ENCODE measurements at regions not wholly inside any gene's neighbourhood (a gene's known extent, or its start where the extent isn't known, plus 50 kb on each side); places are given as distances from the start of the nearest gene placed in this dataset.
"Not testable (repeated sequence)": the region's sequence is repeated elsewhere in the genome, so short reads cannot be mapped to it uniquely, and the experiment has no call there.

DNA sequence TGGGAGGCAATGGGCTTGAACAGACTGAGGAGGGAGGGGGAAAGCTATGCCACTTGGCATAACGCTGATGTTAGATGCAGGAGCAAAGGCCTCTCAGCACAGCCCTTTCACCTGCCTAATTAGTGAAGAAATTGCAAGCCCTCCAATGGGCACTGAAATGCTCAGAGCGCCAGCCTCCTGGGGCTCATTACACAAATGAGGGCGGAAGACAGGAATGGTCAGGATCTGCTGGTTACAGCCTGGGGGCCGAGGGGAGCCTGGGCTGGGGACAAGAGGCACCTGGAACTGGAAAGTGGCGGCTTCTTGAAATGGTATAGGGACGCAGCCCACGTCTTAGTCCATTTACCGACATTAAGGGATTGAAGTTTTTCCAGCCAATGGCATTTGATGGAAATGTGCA, 50.2 kb upstream of the PLET1 start:
- intact Hi-C loops (cut with DNase I): no loop called here
- no peak for DNase-seq (ENCODE audit: missing footprints)
- ATAC-seq: no peak

DNA sequence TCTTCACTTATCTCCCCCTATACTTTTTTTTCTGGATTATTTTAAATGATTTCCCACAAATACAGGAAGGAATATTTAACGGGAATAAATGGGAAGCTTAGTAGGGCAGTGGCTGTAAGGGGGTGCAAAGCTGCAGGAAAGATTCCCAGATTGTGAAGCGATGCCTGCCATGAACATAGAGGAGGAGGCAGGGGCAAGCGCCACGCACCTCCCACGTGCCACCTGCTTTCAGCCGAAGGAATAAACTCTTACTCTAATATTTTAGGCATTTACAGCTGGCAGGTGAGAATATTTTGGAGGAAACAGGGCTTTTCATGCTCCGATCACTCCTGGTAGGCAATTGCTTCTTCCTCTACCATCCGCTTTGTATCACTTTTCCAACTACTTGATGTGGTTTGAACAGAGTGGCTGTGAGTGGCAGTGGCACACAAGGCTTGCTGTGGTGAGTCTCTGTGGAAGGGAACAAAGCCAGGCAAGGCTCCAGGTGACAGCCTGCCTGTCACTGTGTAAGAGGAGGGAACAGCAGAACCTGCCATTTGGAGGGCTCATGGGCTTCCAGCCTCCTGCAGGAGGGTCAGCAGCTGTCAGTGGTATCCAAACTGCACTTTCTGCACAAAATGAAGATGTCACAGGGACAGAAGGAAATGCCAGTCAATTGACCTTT, 54.5 kb upstream of the PLET1 start:
- ATAC-seq: no peak
- intact Hi-C loops (cut with DNase I): no loop called here
- no peak for DNase-seq (ENCODE audit: missing footprints)

DNA sequence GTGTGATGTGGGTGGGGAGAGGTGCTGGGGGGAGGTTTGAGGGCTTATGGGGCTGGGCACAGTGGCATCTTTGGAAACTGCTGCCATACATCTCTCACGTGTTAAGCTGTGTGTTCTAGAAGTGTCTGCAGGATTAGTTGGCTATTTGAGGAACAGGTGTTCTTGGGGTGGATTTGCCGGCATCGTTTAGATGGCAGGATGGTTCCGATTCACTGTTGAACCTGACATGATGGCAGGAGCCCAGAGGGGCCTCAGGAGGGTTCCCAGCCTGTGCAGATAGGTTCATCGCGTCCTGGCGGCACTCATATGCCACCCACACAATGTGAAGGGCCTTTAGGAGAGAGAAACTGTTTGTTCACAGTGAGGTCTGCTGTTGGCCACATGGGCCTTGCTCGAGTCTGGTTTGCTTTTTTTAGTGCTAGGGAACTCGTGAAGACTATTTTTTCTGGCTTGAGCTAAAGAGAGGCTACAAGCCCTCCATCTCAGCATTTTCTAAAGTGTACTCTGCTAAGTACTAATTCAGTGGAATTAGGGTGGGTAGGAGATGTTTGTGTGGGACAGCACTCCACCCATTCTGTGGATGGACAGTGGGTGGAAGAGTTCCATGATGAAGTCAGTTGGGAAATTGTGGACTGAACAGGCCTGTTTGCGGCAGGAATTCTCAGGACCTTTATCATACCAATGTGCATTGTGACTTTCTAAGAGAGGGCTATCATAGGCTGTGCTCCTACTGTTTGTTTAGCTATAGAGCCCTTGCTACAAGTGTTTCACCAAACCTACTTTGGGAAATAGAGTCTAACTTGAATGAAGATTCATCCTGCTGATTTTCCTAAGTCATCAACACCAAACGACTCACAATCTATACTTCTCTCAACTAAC, 55.4 kb upstream of the PLET1 start:
- ATAC-seq (no peak), DNase-seq (ENCODE audit: missing footprints) (no peak)
- intact Hi-C loops (cut with DNase I): no loop called here

DNA sequence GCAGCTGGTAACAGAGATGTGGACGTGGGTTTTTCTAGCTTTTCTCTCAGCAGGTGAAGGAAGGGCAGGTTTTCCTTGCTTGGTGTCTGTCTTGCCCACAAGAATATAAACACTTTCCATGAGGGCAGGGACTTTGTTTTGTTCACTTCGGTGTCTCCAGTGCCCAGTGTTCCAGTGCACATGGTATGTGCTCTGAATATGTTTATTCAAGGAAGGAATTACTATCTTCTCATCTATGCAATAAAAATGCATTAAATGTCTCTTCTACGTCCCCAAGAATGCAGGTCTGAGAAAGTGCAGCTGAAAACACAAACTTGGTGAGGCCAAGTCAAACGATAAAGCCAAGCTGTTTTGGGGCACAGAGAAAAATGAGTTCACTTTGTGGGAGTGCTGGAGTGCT, 56.3 kb upstream of the PLET1 start:
- intact Hi-C loops (cut with DNase I): no loop called here
- ATAC-seq (no peak), DNase-seq (ENCODE audit: missing footprints) (no peak)

DNA sequence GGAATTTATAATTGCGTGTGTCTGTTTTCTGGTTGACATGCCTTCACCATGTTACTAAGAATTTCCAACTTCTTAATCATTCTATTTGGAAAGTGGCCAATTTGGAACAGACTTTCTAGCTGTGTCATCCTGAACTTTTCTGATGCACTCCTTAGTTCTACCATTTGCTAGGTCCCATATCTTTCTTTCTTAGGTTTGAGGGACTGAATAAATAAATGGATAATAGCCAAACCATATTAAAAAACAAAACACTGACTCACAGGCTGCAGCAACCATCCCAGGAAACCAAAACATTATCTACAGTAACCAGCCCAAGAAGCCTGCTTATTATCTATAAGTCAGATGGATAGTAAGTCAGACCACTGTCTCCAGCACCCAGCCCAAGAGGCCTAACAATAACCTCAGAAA, 57.5 kb upstream of the PLET1 start:
- intact Hi-C loops (cut with DNase I): no loop called here
- DNase-seq (ENCODE audit: missing footprints) (no peak), ATAC-seq (no peak)

DNA sequence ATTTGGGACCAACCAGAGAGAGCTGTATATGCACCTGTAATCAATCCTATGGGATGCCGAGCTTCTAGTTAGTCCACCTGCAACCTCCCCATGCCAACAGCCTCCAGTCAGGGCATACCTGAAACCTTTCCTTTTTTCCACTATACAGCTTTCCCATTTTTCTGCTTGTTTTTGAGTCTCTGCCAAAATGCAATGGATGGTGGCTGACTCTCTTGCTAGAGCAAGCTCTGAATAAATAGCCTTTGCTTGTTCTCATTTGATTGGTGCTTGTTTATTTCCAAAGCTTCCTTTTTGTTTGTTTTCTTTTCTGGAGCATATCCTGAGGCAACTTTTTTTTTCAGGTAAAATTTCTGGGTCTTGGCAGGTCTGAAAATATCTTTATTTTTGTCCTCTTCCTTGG, 58.0 kb upstream of the PLET1 start:
- no peak for ATAC-seq
- DNase-seq (ENCODE audit: missing footprints): no peak
- intact Hi-C loops (cut with DNase I): no loop called here

DNA sequence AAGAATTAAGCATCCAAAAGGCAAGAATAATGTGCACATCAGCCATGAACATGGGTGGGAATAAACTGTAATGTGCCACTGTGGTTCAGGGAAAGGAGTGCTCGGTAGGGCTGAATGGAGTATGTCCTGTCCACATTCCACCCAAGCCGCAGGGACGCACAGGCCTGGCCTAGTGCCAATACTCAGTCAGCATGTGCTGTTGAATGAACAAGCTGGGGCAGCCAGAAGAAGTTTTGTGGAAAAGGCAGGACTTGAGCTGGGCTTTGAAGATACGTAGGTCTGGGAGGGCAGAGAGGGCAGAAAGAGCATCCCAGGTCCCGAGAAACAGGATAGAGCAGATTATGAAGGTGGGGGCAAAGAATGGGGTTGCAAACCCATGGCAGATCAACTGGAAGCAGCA, 60.0 kb upstream of the PLET1 start:
- DNase-seq (ENCODE audit: missing footprints) (no peak), ATAC-seq (peak; percentile 84)
- intact Hi-C loops (cut with DNase I): no loop called here

DNA sequence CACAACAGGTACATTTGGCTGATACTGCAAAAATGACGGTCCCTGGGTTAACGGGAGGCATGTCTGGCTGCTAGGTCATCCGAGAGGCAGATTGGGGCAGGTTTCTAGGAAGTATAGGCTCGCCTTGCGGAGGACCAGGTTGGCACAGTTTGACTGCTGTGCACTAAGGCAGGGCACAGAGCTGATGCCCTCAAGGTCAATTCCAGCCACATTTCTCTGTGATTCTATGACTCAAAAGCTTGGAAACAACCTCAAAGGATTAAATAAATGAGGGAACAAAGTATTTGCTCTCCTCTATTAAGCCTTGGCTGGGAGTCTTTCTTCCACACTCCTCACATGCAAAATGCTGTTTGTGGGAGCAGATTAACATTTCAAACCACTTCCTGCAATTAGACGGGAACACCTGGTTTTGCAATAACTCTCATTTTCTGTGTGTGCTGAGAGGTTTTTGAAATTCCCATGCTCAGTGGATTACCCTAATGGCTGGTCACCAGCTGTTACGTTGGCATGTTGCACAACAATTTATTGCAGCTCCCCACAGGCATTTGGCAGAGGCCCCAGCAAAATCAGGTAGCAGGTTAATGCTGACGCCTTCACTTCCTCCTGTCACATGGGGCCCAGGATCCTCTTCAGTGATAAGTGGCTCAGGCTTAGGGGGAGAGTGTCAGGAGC, 61.0 kb upstream of the PLET1 start:
- intact Hi-C loops (cut with DNase I): no loop called here
- ATAC-seq (peak; percentile 52), DNase-seq (ENCODE audit: missing footprints) (no peak)

DNA sequence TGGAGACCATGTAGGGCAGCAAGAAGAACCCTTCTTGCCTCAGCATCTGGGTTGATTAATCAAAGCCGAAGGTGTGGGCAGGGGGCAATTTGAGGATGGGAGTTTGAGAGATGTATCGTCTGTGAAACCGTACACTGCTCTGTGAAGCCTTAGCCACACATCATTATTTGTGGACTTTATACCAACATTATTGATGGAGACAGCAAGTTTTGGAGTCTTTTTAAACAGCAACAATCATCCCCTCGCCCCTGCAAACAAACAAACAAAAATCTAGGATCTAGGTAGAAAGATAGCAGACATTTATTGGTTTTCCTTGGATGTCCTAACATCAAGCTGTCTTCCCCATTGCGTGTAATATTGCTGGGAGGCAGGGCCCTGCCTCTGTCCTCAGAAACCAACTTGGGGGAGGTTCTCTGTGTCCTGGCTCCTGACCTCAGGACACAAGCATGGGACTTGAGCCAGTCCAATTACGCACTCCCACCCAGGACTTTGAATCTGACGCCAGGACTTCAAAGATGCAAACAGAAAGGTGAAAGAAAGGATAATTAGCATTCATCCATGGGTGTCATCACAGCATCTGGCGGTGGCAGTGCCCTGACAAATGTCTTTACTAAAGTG, 61.6 kb upstream of the PLET1 start:
- intact Hi-C loops (cut with DNase I): no loop called here
- DNase-seq (ENCODE audit: missing footprints): no peak
- no peak for ATAC-seq

DNA sequence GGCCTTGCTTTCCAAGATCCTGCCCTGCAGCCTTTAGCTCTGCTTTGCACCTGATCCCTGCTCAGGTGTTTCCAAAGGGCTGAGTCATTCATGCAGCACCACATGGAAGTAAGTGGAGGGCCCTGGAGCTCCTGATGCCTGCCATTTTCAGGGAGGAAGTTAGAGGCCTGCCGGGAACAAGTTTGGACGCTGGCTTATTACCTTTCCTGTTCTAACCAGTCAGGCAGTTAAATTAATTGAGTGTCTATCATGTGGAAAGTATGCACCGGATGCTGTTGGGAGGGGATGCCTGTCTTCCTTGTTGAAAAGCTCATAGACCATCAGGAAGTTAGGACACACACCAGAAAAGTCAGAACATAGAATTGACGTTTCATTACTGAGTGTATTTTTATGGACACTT, 73.7 kb upstream of the PLET1 start:
- intact Hi-C loops (cut with DNase I): no loop called here
- no peak for DNase-seq (ENCODE audit: missing footprints)
- no peak for ATAC-seq

DNA sequence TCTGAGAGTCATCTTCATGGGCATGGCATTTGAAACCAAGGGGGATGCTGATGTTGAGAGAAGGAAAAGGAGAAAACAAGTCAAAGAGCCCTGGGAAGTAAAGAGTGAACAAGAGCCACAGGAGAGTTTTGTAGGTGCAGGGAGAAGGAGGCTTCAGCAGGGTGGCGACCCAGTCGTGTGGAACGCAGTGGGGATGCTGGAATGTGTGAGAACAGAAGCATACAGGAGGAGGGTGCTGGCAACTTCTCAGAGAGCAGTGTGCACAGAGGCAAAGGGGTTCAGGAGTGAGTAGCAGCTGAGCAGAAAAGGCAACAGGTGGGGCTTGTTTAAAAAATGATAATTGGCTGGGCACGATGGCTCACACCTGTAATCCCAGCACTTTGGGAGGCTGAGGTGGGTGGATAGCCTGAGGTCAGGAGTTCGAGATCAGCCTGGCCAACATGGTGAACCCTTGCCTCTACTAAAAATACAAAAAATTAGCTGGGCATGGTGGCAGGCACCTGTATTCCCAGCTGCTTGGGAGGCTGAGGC, 75.8 kb upstream of the PLET1 start:
- DNase-seq (ENCODE audit: missing footprints): no peak
- no peak for ATAC-seq
- intact Hi-C loops (cut with DNase I): no loop called here

DNA sequence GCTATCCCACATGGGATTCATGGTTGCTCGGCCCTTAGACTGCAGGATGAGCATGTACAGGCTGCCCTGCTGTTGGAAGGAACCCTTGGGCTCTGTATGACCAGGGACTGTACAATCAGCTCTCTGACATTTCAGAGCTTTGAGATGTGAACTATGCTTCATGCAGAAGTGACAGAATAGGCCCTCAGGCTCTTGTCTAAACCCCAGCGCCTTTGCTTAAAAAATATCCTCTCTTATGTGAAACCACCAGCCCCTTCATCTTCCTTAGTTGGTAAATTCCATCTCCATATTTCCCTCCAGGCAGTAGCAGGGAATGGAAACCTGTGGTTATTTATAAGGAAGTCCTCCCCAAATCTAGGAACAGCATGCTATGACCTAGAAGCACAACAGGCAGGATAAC, 78.9 kb upstream of the PLET1 start:
- intact Hi-C loops (cut with DNase I): no loop called here
- ATAC-seq (no peak), DNase-seq (ENCODE audit: missing footprints) (no peak)

DNA sequence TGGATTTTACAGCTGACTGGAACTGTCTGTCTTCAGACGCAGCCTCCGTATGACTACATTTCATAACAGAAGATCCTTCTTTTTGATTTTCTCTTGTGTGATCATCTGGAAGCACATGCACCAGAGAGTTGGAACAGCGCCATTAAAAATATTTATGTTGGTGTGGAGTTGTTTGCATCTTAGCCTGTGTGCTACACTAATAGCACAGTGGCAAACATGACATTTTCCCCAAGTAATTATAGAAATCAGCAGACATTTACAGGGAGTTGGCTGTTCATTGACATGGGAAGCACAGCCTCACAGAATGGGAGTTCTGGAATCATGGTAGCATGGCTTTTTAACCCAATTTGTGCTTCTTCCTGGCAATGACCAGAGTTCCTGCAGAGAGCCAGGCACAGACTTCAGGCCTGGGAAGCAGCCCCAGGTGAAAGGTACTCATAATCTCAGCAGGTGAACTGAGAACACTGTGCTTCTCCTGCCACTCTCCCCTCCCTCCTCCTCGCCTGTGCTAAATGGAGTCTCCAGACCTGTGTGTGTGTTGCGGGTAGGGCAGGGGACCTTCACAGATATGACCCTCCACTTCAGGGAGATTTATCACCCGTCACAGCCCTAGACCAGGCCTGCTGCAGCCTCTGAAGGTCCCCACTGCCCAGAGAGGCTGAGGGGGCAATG, 82.8 kb upstream of the PLET1 start:
- no peak for DNase-seq (ENCODE audit: missing footprints)
- intact Hi-C loops (cut with DNase I): no loop called here
- ATAC-seq: no peak

DNA sequence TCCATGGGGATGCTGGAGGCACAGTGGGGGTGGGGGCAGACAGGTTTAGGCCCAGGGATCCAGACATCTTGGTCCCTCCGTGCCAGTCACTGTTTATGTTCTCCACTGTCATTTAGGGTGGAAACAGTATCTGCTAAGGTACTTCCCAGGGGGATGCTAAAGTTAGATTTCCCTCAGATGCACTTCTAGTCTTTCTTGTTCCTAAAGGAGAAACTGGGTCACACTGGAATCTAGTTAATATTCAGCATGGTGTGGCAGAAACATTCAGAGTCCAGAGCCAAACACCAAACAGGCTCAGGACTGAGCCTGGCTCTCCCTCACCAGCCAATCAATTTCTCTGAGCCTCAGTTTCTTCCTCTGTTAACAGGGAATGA, 83.4 kb upstream of the PLET1 start:
- intact Hi-C loops (cut with DNase I): no loop called here
- no peak for ATAC-seq
- DNase-seq (ENCODE audit: missing footprints): no peak

DNA sequence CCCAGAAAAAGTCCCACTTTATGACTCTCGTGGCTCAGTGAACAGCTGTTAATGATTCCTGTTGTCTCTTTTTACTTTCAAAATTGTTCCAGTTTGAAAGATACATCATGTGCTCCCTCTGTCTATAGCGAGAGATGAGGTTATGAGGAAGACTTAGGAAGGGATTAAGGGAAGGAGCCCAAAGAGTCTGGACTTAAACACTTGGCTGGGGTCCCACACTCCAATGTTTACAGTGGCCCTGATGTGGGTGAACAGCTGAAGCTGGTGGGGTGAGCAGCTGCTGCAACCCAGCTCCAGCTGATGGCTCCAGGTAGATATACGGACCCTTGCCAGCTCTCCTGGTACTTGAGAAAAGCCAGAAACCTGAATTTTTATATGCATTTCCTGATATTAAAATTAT, 84.5 kb upstream of the PLET1 start:
- ATAC-seq (no peak), DNase-seq (ENCODE audit: missing footprints) (no peak)
- intact Hi-C loops (cut with DNase I): no loop called here

DNA sequence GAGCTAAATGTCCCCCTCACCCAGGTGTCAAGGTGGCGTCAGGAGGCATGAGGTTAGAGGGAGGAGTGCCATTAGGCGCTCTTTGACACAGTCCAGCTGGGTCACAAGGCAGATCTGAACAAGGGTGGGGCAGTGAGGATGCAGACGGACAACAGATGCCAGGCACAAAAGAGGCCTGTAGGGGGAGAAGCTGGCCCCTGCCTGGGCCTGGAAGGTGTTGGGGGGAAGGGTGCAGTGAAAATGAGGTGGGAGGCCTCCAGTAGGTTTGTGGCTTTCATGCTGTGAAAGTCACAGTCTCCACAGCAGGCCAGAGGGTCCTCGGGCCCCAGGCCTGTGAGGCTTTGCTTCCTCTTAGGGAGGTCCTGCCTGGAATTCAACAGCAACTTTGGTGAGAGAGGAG, 85.0 kb upstream of the PLET1 start:
- intact Hi-C loops (cut with DNase I): no loop called here
- peak; percentile 20 for ATAC-seq
- DNase-seq (ENCODE audit: missing footprints): no peak

DNA sequence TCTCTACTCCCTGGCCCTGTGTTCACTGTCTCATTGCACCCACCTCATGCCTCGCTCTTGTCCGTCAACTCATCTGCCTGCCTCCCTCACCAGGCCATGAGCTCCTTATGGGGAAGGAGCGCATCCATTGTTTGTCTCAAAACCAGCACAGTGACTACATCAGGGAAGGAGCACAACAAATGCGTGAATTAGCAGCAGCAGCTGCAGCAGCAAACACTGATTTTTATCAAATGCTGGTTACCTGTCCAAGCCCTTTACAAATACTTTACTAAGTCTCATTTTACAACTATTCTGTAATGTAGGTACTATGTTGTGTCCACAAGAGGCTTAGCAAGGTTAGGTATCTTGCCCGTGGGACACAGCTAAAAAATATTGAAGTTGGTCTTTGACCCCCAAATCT, 85.9 kb upstream of the PLET1 start:
- intact Hi-C loops (cut with DNase I): no loop called here
- DNase-seq (ENCODE audit: missing footprints) (no peak), ATAC-seq (no peak)

DNA sequence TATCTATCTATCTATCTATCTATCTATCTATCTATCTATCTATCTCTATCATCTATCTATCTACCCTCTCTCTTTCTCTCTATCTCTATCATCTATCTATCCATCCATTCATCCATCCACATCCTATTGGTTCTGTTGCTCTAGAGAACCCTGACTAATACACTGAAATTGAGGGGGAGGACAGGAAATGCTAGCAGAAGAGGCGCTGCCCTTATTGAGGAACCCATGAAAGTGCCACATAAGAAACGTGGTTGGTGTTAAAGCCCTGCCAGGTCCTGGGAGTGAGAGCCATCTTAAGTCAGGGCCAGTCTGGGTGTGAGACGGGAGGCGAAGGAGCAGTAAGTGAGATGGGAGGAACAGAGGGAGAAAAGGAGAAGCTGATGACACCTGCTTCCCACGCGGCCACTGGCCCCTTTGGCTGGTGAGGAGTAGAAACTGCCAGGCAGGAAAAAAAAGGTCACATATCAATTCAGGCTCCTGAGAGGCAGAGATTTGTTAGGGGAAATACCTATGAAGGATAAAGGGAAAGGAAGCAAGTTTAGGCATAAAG, 87.9 kb upstream of the PLET1 start:
- intact Hi-C loops (cut with DNase I): no loop called here
- no peak for ATAC-seq
- no peak for DNase-seq (ENCODE audit: missing footprints)

DNA sequence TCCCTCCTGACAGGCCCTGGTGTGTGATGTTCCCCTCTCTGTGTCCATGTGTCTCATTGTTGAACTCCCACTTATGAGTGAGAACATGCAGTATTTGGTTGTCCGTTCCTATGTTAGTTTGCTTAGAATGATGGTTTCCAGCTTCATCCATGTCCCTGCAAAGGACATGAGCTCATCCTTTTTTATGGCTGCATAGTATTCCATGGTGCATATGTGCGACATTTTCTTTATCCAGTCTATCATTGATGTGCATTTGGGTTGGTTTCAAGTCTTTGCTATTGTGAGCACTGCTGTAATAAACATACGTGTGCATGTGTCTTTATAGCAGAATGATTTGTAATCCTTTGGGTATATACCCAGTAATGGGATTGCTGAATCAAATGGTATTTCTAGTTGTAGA, 90.8 kb upstream of the PLET1 start:
- ATAC-seq; intact Hi-C loops (cut with DNase I); DNase-seq (ENCODE audit: missing footprints): not testable (repeated sequence)

Measured in Right ventricle myocardium inferior (tissue), 1 donor.